HL-60 (cell line): ENCODE measurements at regions not wholly inside any gene's neighbourhood (a gene's known extent, or its start where the extent isn't known, plus 50 kb on each side); places are given as distances from the start of the nearest gene placed in this dataset.

Source experiments
- CTCF ChIP-seq: IDR thresholded peaks from one replicate; pipeline ENCODE4 v1.5.1; 2011; ENCODE audit warnings: low read length, control low read depth, inconsistent platforms; ENCODE audit not compliant: insufficient read depth
- GABPA ChIP-seq: IDR thresholded peaks from 2 replicates; pipeline ENCODE4 v1.6.1; 2012; ENCODE audit warnings: low read depth
- POLR2AphosphoS5 ChIP-seq: IDR thresholded peaks from 2 replicates; pipeline ENCODE4 v1.6.1; 2012; ENCODE audit warnings: low read depth
- SPI1 ChIP-seq: IDR thresholded peaks from 2 replicates; pipeline ENCODE4 v1.6.1; 2012; ENCODE audit warnings: low read depth, mild to moderate bottlenecking, borderline replicate concordance
- TF ChIP-seq, protein P1 (sequence below): IDR thresholded peaks from 2 replicates; pipeline ENCODE4 v1.6.1; 2012; ENCODE audit warnings: low read depth; ENCODE audit not compliant: insufficient replicate concordance

GRCh38 chr21:16651956-16652355 is 860.9 kb upstream of the CXADR start:
- TF ChIP-seq GABPA, result no peak
- TF ChIP-seq POLR2AphosphoS5, result no peak
- TF ChIP-seq, protein P1, sequence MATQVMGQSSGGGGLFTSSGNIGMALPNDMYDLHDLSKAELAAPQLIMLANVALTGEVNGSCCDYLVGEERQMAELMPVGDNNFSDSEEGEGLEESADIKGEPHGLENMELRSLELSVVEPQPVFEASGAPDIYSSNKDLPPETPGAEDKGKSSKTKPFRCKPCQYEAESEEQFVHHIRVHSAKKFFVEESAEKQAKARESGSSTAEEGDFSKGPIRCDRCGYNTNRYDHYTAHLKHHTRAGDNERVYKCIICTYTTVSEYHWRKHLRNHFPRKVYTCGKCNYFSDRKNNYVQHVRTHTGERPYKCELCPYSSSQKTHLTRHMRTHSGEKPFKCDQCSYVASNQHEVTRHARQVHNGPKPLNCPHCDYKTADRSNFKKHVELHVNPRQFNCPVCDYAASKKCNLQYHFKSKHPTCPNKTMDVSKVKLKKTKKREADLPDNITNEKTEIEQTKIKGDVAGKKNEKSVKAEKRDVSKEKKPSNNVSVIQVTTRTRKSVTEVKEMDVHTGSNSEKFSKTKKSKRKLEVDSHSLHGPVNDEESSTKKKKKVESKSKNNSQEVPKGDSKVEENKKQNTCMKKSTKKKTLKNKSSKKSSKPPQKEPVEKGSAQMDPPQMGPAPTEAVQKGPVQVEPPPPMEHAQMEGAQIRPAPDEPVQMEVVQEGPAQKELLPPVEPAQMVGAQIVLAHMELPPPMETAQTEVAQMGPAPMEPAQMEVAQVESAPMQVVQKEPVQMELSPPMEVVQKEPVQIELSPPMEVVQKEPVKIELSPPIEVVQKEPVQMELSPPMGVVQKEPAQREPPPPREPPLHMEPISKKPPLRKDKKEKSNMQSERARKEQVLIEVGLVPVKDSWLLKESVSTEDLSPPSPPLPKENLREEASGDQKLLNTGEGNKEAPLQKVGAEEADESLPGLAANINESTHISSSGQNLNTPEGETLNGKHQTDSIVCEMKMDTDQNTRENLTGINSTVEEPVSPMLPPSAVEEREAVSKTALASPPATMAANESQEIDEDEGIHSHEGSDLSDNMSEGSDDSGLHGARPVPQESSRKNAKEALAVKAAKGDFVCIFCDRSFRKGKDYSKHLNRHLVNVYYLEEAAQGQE, result no peak
- TF ChIP-seq CTCF, result no peak
- no peak for TF ChIP-seq SPI1
